OCI-LY7 (cell line): ENCODE measurements at regions not wholly inside any gene's neighbourhood (a gene's known extent, or its start where the extent isn't known, plus 50 kb on each side); places are given as distances from the start of the nearest gene placed in this dataset.

Experiments
- BruUV-seq: library from RNA; stranded (reverse); fragments of 400-500 nt; replicated peaks from 2 replicates; lab custom pipeline; 2021; lab: Mats Ljungman, UMichigan
- CTCF ChIA-PET: fragments of 300-600 bp; sonication (Branson Sonifier 250); formaldehyde crosslinking; loops from one replicate; lab custom pipeline; 2022; ENCODE audit warnings: antibody characterized with exemption; ENCODE audit not compliant: unreplicated experiment; lab: Charles Lee
- POLR2A ChIA-PET: fragments of 300-600 bp; sonication (Branson Sonifier 250); formaldehyde crosslinking; loops from one replicate; lab custom pipeline; 2022; ENCODE audit warnings: antibody characterized with exemption; lab: Charles Lee
- DNase-seq: peaks from one replicate; pipeline ENCODE4 v3.0.0-alpha.2; 2015; ENCODE audit warnings: low spot score
- H2AFZ ChIP-seq: fragments of 200-600 bp; sonication (generic), shearing (Covaris generic); 2 replicates; pipeline ENCODE4 v1.6.1; 2014; ENCODE audit warnings: mild to moderate bottlenecking, antibody characterized with exemption, low read length, moderate library complexity
- H3K27ac ChIP-seq: fragments of 200-600 bp; sonication (generic); 2 replicates; pipeline ENCODE4 v1.5.1; 2014; ENCODE audit warnings: mixed run types, low read depth, mild to moderate bottlenecking, moderate library complexity, low read length, inconsistent platforms; ENCODE audit not compliant: poor library complexity, severe bottlenecking
- H3K36me3 ChIP-seq: fragments of 200-600 bp; sonication (generic); 2 replicates; pipeline ENCODE4 v1.6.1; 2014; ENCODE audit warnings: mild to moderate bottlenecking, antibody characterized with exemption, low read length, moderate library complexity, mixed read lengths; ENCODE audit not compliant: insufficient read depth
- H3K4me1 ChIP-seq: fragments of 200-600 bp; sonication (generic); 2 replicates; pipeline ENCODE4 v1.5.1; 2014; ENCODE audit warnings: mild to moderate bottlenecking, low read length; ENCODE audit not compliant: insufficient read depth, poor library complexity, severe bottlenecking
- H3K4me2 ChIP-seq: fragments of 200-600 bp; sonication (generic); 2 replicates; pipeline ENCODE4 v1.6.1; 2014; ENCODE audit warnings: mild to moderate bottlenecking, low read length
- H3K4me3 ChIP-seq: fragments of 200-600 bp; sonication (generic); 2 replicates; pipeline ENCODE4 v1.5.1; 2014; ENCODE audit warnings: mild to moderate bottlenecking, low read depth, low read length; ENCODE audit not compliant: poor library complexity, severe bottlenecking
- H3K79me2 ChIP-seq: fragments of 200-600 bp; sonication (generic); 2 replicates; pipeline ENCODE4 v1.6.1; 2016; ENCODE audit warnings: low read depth, mild to moderate bottlenecking, low read length, moderate library complexity, mixed read lengths; ENCODE audit not compliant: insufficient read depth
- H3K9me2 ChIP-seq: fragments of 200-600 bp; sonication (generic); 2 replicates; pipeline ENCODE4 v1.6.1; 2016; ENCODE audit warnings: mild to moderate bottlenecking, low read length, mixed read lengths; ENCODE audit not compliant: insufficient read depth
- H3K9me3 ChIP-seq: fragments of 200-600 bp; sonication (generic); 2 replicates; pipeline ENCODE4 v1.6.1; 2014; ENCODE audit warnings: mild to moderate bottlenecking, mixed run types, low read length, mixed read lengths
- H4K20me1 ChIP-seq: fragments of 200-600 bp; sonication (generic); 2 replicates; pipeline ENCODE4 v1.6.1; 2014; ENCODE audit warnings: mild to moderate bottlenecking, antibody characterized with exemption, low read length, moderate library complexity, mixed read lengths; ENCODE audit not compliant: insufficient read depth
- CTCF ChIP-seq: fragments of 200-600 bp; sonication (generic); conservative IDR thresholded peaks from 2 replicates; pipeline ENCODE4 v1.5.1; 2014; ENCODE audit warnings: mild to moderate bottlenecking, antibody characterized with exemption, low read length, moderate library complexity, mixed read lengths
- EZH2phosphoT487 ChIP-seq: fragments of 200-600 bp; sonication (generic); IDR thresholded peaks from 2 replicates; pipeline ENCODE4 v1.6.1; 2018; ENCODE audit warnings: low read depth, borderline replicate concordance, mild to moderate bottlenecking, mixed run types, antibody characterized with exemption, low read length, moderate library complexity, mixed read lengths
- intact Hi-C: fragments of 100-400 bp; cut with micrococcal nuclease; formaldehyde crosslinking; loops from one replicate; pipeline ENCODE4 v1.10.0; 2022; ENCODE audit not compliant: unreplicated experiment

GRCh38 chr12:90868626-90869025, 86.3 kb downstream of the CCER1 start:
- H2AFZ ChIP-seq: no peak overlapping the region
- no peaks in the 10 kb centered on the region for H3K9me2 ChIP-seq
- POLR2A ChIA-PET: interaction anchor here (1.4 kb wide), 1 partner anchor 8 kb away, joined by 5 read pairs; no protein-coding TSS in a partner anchor
- DNase-seq: no peak
- no peaks in the 10 kb centered on the region for H3K4me1 ChIP-seq
- CTCF ChIA-PET: no interaction called here
- H3K79me2 ChIP-seq: no peaks in the 10 kb centered on the region
- BruUV-seq: no TSS peak
- no peaks in the 10 kb centered on the region for H4K20me1 ChIP-seq
- H3K9me3 ChIP-seq: no peaks in the 10 kb centered on the region
- H3K27ac ChIP-seq: no peak overlapping the region
- TF ChIP-seq EZH2phosphoT487 (no peak), CTCF (no peak)
- intact Hi-C loops: no loop called here
- H3K4me3 ChIP-seq: no peak overlapping the region
- no peak overlapping the region for H3K4me2 ChIP-seq
- H3K36me3 ChIP-seq: no peaks in the 10 kb centered on the region

DNA sequence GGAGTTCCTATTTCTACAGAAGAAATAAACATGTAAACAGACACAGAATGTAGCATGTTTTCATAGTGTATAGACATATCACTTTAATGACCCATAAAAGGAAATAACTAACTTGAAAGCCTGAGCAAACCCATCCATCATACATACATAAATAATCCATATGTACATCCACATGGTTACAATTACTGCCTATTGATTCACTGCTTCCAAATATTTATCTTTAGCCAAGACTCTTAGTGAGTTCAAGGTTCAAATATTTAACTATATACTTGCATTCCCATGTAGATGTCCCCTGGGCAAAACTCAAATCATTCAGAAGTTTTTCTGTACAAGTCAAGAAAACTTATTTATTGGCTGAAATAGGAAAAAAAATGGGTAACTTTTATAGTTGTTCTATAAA, 95.4 kb downstream of the CCER1 start:
- Histone ChIP-seq H2AFZ (no peak overlapping the region), H3K36me3 (no peaks in the 10 kb centered on the region), H3K4me2 (no peak overlapping the region), H4K20me1 (no peaks in the 10 kb centered on the region), H3K4me1 (no peaks in the 10 kb centered on the region), H3K9me3 (no peaks in the 10 kb centered on the region), H3K79me2 (no peaks in the 10 kb centered on the region), H3K4me3 (no peak overlapping the region), H3K9me2 (no peaks in the 10 kb centered on the region), H3K27ac (no peak overlapping the region)
- ChIA-PET CTCF (no interaction called here), POLR2A (no interaction called here)
- TF ChIP-seq EZH2phosphoT487: no peak
- TF ChIP-seq CTCF: no peak
- no TSS peak for BruUV-seq
- intact Hi-C loops: loop anchor here (5.0 kb wide), 1 partner anchor 1317 kb away; no protein-coding TSS in a partner anchor
- DNase-seq: no peak

GRCh38 chr12:90858252-90858651, 96.7 kb downstream of the CCER1 start:
- no TSS peak for BruUV-seq
- Histone ChIP-seq H3K9me2 (no peaks in the 10 kb centered on the region), H3K4me1 (no peaks in the 10 kb centered on the region), H3K4me3 (no peak overlapping the region), H3K79me2 (no peaks in the 10 kb centered on the region), H3K4me2 (no peak overlapping the region), H2AFZ (no peak overlapping the region), H3K27ac (no peak overlapping the region), H3K9me3 (no peaks in the 10 kb centered on the region), H3K36me3 (no peaks in the 10 kb centered on the region), H4K20me1 (no peaks in the 10 kb centered on the region)
- intact Hi-C loops: loop anchor here (5.0 kb wide), 1 partner anchor 1316 kb away; no protein-coding TSS in a partner anchor
- ChIA-PET CTCF (no interaction called here), POLR2A (no interaction called here)
- TF ChIP-seq EZH2phosphoT487: no peak
- TF ChIP-seq CTCF: no peak
- DNase-seq: no peak
